Endothelial cell (in vitro differentiated cells): ENCODE measurements at regions not wholly inside any gene's neighbourhood (a gene's known extent, or its start where the extent isn't known, plus 50 kb on each side); places are given as distances from the start of the nearest gene placed in this dataset.

ENCODE experiments used
- DNase-seq: peaks from one replicate; pipeline ENCODE4 v3.0.0; 2021; ENCODE audit warnings: low spot score
- H3K27ac Mint-ChIP-seq: one replicate; pipeline ENCODE4 v1.8.0; 2021; ENCODE audit warnings: mixed read lengths, inconsistent platforms; ENCODE audit not compliant: unreplicated experiment
- H3K27me3 Mint-ChIP-seq: one replicate; pipeline ENCODE4 v1.8.0; 2021; ENCODE audit warnings: mild to moderate bottlenecking, moderate library complexity, mixed read lengths, inconsistent platforms; ENCODE audit not compliant: unreplicated experiment
- H3K36me3 Mint-ChIP-seq: one replicate; pipeline ENCODE4 v1.8.0; 2021; ENCODE audit warnings: mild to moderate bottlenecking, low read depth, mixed read lengths, inconsistent platforms; ENCODE audit not compliant: unreplicated experiment
- H3K4me1 Mint-ChIP-seq: one replicate; pipeline ENCODE4 v1.8.0; 2021; ENCODE audit warnings: mild to moderate bottlenecking, mixed read lengths, inconsistent platforms; ENCODE audit not compliant: unreplicated experiment
- H3K4me3 Mint-ChIP-seq: one replicate; pipeline ENCODE4 v1.8.0; 2021; ENCODE audit warnings: mild to moderate bottlenecking, mixed read lengths, inconsistent platforms; ENCODE audit not compliant: unreplicated experiment
- H3K9me3 Mint-ChIP-seq: one replicate; pipeline ENCODE4 v1.8.0; 2021; ENCODE audit warnings: mixed read lengths, inconsistent platforms; ENCODE audit not compliant: unreplicated experiment
- CTCF ChIP-seq: fragments of 200-600 bp; sonication (generic); IDR thresholded peaks from one replicate; pipeline ENCODE4 v1.5.0; 2021; ENCODE audit warnings: antibody characterized with exemption; ENCODE audit not compliant: unreplicated experiment

GRCh38 chr22:48737461-48738203 lies 1090.0 kb downstream of the BRD1 start:
- no peak for DNase-seq
- Mint-ChIP-seq H3K4me1 (no peaks in the 10 kb centered on the region), H3K36me3 (no peaks in the 10 kb centered on the region), H3K4me3 (no peak overlapping the region), H3K9me3 (no peaks in the 10 kb centered on the region), H3K27me3 (peaks cover 5% of the 10 kb centered on the region), H3K27ac (no peak overlapping the region)
- TF ChIP-seq CTCF = no peak

GRCh38 chr22:48736593-48737460 lies 1090.8 kb downstream of the BRD1 start:
- no peak overlapping the region for H3K4me3 Mint-ChIP-seq
- H3K27ac Mint-ChIP-seq = no peak overlapping the region
- H3K9me3 Mint-ChIP-seq = no peaks in the 10 kb centered on the region
- H3K27me3 Mint-ChIP-seq = peaks cover 5% of the 10 kb centered on the region
- no peaks in the 10 kb centered on the region for H3K36me3 Mint-ChIP-seq
- no peak for TF ChIP-seq CTCF
- no peak for DNase-seq
- H3K4me1 Mint-ChIP-seq = no peaks in the 10 kb centered on the region

DNA sequence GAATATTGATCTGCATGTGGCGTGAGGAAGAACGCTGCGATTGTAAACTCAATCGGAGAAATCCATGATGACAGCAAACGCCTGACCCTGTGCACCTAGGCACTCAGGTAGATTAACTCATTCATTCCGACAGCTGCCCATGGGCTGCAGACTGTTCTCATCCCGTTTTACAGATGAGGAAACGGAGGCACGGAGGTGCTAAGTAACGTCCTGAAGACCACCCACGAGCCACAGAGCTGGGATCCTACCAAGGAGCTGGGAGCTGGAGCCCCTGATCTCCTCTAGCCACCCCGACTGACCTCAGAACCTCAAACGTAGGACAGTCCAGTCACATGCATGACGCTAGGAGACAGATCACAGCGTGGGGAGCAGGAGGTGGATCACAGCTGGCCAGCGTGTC lies 1092.7 kb downstream of the BRD1 start:
- H3K27me3 Mint-ChIP-seq = peaks cover 5% of the 10 kb centered on the region
- no peaks in the 10 kb centered on the region for H3K9me3 Mint-ChIP-seq
- H3K27ac Mint-ChIP-seq = no peak overlapping the region
- DNase-seq = no peak
- TF ChIP-seq CTCF = no peak
- no peaks in the 10 kb centered on the region for H3K36me3 Mint-ChIP-seq
- H3K4me1 Mint-ChIP-seq = no peaks in the 10 kb centered on the region
- H3K4me3 Mint-ChIP-seq = no peak overlapping the region

DNA sequence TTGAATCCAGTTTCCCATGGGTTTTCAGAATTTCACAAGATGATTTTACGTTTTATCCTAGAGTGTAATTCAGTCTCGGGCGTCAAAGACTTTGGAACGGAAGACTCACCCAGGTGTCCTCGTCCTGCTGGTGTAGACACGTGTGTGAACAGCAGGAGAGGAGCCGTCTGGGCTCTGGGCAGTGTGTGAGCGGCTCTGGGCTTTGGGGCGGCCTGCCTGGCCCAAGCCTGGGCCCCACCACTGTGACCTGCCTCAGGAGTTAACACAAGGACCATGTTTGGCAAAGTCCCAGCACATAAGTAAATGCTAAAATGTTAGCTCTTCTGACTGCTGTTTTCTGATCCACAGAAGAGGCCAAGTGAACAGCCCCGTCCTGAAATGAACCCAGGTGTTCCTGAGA lies 1093.3 kb downstream of the BRD1 start:
- H3K4me1 Mint-ChIP-seq = no peaks in the 10 kb centered on the region
- no peak for TF ChIP-seq CTCF

More for the DNA sequence above, 1093.3 kb downstream of the BRD1 start:
- Mint-ChIP-seq H3K27ac (no peak overlapping the region), H3K9me3 (no peaks in the 10 kb centered on the region), H3K27me3 (peaks cover 5% of the 10 kb centered on the region), H3K36me3 (no peaks in the 10 kb centered on the region), H3K4me3 (no peak overlapping the region)
- no peak for DNase-seq
